Thyroid gland (tissue), 4 donors: ENCODE measurements at regions not wholly inside any gene's neighbourhood (a gene's known extent, or its start where the extent isn't known, plus 50 kb on each side); places are given as distances from the start of the nearest gene placed in this dataset.

Experiments used
- CTCF ChIP-seq, 6 experiments: fragments of 200-600 bp in 3 of 6; fragments of 450-650 bp in 3 of 6; sonication (generic) in 3 of 6; IDR thresholded peaks; one replicate each; pipeline ENCODE4 v1.5.1; 2016 to 2019; ENCODE audit warnings: antibody characterized with exemption in 6 of 6, mild to moderate bottlenecking in 2 of 6, inconsistent platforms in 1 of 6, moderate library complexity in 1 of 6
- POLR2A ChIP-seq, 2 donors: fragments of 450-650 bp; IDR thresholded peaks; one replicate each; pipeline ENCODE4 v1.6.1; 2017; ENCODE audit warnings: antibody characterized with exemption in 2 of 2, mild to moderate bottlenecking in 2 of 2, moderate library complexity in 1 of 2

- no peak for TF ChIP-seq CTCF (IDR thresholded peaks at IDR 0.05)
- no peak for TF ChIP-seq POLR2A (IDR thresholded peaks at IDR 0.05)
Measured at GRCh38 chr1:244330318-244330625, 121.4 kb downstream of the ADSS2 start.
